Ramos (cell line): ENCODE measurements at regions not wholly inside any gene's neighbourhood (a gene's known extent, or its start where the extent isn't known, plus 50 kb on each side); places are given as distances from the start of the nearest gene placed in this dataset.
"Not testable (repeated sequence)": the region's sequence is repeated elsewhere in the genome, so short reads cannot be mapped to it uniquely, and the experiment has no call there.

ENCODE experiments used
- in situ Hi-C: fragments of 300-500 bp; cut with MboI; formaldehyde crosslinking; loops from one replicate; pipeline ENCODE4 v1.14.3; 2022; ENCODE audit warnings: low sequenced_read_pairs; ENCODE audit not compliant: unreplicated experiment

- in situ Hi-C loops: no loop called here
Measured at GRCh38 chr6:8855411-8855810, 420.1 kb upstream of the SLC35B3 start.

GRCh38 chr6:8852332-8852731, 417.0 kb upstream of the SLC35B3 start:
- in situ Hi-C loops: no loop called here

GRCh38 chr6:8846680-8847079, 411.3 kb upstream of the SLC35B3 start:
- in situ Hi-C loops: not testable (repeated sequence)

- in situ Hi-C loops: no loop called here
Measured at GRCh38 chr6:8845690-8846089, 410.3 kb upstream of the SLC35B3 start.

GRCh38 chr6:8844968-8845367, 409.6 kb upstream of the SLC35B3 start:
- in situ Hi-C loops: no loop called here

GRCh38 chr6:8839626-8840025, 404.3 kb upstream of the SLC35B3 start:
- in situ Hi-C loops: no loop called here

GRCh38 chr6:8837343-8837742, 402.0 kb upstream of the SLC35B3 start:
- in situ Hi-C loops: no loop called here

GRCh38 chr6:8832695-8833094, 397.4 kb upstream of the SLC35B3 start:
- in situ Hi-C loops: not testable (repeated sequence)

GRCh38 chr6:8831366-8832152, 396.2 kb upstream of the SLC35B3 start:
- in situ Hi-C loops: no loop called here

- in situ Hi-C loops: no loop called here
Measured at GRCh38 chr6:8830794-8831193, 395.4 kb upstream of the SLC35B3 start.

GRCh38 chr6:8829796-8830195, 394.5 kb upstream of the SLC35B3 start:
- in situ Hi-C loops: no loop called here

GRCh38 chr6:8829296-8829695, 394.0 kb upstream of the SLC35B3 start:
- in situ Hi-C loops: no loop called here

GRCh38 chr6:8828376-8828775, 393.0 kb upstream of the SLC35B3 start:
- in situ Hi-C loops: no loop called here

GRCh38 chr6:8825726-8826125, 390.4 kb upstream of the SLC35B3 start:
- in situ Hi-C loops: no loop called here

- in situ Hi-C loops: no loop called here
Measured at GRCh38 chr6:8821981-8822381, 386.6 kb upstream of the SLC35B3 start.

GRCh38 chr6:8820313-8820712, 385.0 kb upstream of the SLC35B3 start:
- in situ Hi-C loops: no loop called here

- in situ Hi-C loops: no loop called here
Measured at GRCh38 chr6:8819446-8819845, 384.1 kb upstream of the SLC35B3 start.

GRCh38 chr6:8814440-8815000, 379.2 kb upstream of the SLC35B3 start:
- in situ Hi-C loops: no loop called here

- in situ Hi-C loops: no loop called here
Measured at GRCh38 chr6:8810325-8810724, 375.0 kb upstream of the SLC35B3 start.

GRCh38 chr6:8809662-8810061, 374.3 kb upstream of the SLC35B3 start:
- in situ Hi-C loops: no loop called here

- in situ Hi-C loops: no loop called here
Measured at GRCh38 chr6:8803181-8803760, 367.9 kb upstream of the SLC35B3 start.

GRCh38 chr6:8802397-8802796, 367.1 kb upstream of the SLC35B3 start:
- in situ Hi-C loops: not testable (repeated sequence)
